GM12892 (cell line): ENCODE measurements at regions not wholly inside any gene's neighbourhood (a gene's known extent, or its start where the extent isn't known, plus 50 kb on each side); places are given as distances from the start of the nearest gene placed in this dataset.

Experiments
- POLR2A ChIP-seq: IDR thresholded peaks from 2 replicates; pipeline ENCODE4 v1.6.1; 2011; ENCODE audit warnings: low read depth, low read length, control low read depth
- POLR2AphosphoS5 ChIP-seq: IDR thresholded peaks from 2 replicates; pipeline ENCODE4 v1.6.1; 2011; ENCODE audit warnings: low read depth, low read length, control low read depth

DNA sequence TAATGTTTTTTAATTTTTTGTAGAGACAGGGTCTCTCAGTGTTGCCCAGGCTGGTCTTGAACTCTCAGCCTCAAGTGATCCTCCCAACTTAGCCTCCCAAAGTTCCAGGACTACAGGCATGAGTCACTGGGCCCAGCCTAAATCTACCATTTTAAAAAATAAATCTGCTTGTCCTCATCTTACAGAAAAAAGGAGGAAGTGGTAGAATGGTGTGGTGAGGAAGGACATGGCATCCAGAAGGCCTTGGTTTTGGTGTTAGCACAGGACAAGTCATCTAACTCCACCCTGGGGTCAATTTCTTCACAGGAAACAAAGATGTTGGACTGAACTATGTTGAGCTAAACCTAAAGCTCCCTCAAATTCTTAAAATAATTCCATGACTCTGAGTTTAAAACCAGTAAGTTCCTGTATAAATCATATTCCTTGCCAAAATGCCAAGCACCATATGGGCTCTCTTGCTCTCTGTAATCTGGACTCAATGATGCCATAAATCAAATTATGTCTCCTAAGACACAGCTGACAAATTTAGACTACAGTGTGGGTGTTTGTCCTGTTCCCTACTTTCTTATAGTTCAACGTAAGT, 253.9 kb upstream of the NOCT start:
- TF ChIP-seq POLR2A = no peak
- no peak for TF ChIP-seq POLR2AphosphoS5
